Suprapubic skin (tissue), 4 donors: ENCODE measurements at regions not wholly inside any gene's neighbourhood (a gene's known extent, or its start where the extent isn't known, plus 50 kb on each side); places are given as distances from the start of the nearest gene placed in this dataset.

ENCODE experiments used
- CTCF ChIP-seq, 2 donors: fragments of 200-600 bp in 1 of 2; fragments of 450-650 bp in 1 of 2; sonication (generic) in 1 of 2; IDR thresholded peaks; one replicate each; pipeline ENCODE4 v1.5.1; 2016 to 2019; ENCODE audit warnings: antibody characterized with exemption in 2 of 2, mild to moderate bottlenecking in 1 of 2, moderate library complexity in 1 of 2
- POLR2A ChIP-seq, 2 donors: fragments of 450-650 bp; IDR thresholded peaks; one replicate each; pipeline ENCODE4 v1.6.1; 2017; ENCODE audit warnings: antibody characterized with exemption in 2 of 2, mild to moderate bottlenecking in 2 of 2, moderate library complexity in 2 of 2
- POLR2AphosphoS5 ChIP-seq, 3 donors: sonication (generic); formaldehyde crosslinking; IDR thresholded peaks; one replicate each; pipeline ENCODE4 v1.6.1; 2017; ENCODE audit warnings: antibody characterized with exemption in 3 of 3

- TF ChIP-seq POLR2A (IDR thresholded peaks at IDR 0.05) (no peak), CTCF (IDR thresholded peaks at IDR 0.05) (no peak), POLR2AphosphoS5 (IDR thresholded peaks at IDR 0.05) (no peak)
These were observed 116.1 kb upstream of the CDH4 start for GRCh38 chr20:61135968-61136367.
